H1 (cell line): ENCODE measurements at regions not wholly inside any gene's neighbourhood (a gene's known extent, or its start where the extent isn't known, plus 50 kb on each side); places are given as distances from the start of the nearest gene placed in this dataset.

Source experiments
- CTCF ChIA-PET: fragments of 300-600 bp; sonication (Branson Sonifier 250); formaldehyde crosslinking; loops from one replicate; lab custom pipeline; 2021; ENCODE audit not compliant: partially characterized antibody; lab: Charles Lee
- POLR2A ChIA-PET: fragments of 300-600 bp; sonication (Branson Sonifier 250); formaldehyde crosslinking; loops from one replicate; lab custom pipeline; 2021; ENCODE audit warnings: inconsistent platforms; ENCODE audit not compliant: partially characterized antibody; lab: Charles Lee
- DNase-seq, 2 experiments: peaks; one replicate each; pipeline versions ENCODE4 v3.0.0 to v3.0.0-alpha.2; 2010 to 2022; ENCODE audit warnings: low spot score in 2 of 2, low read depth in 1 of 2, mixed read lengths in 1 of 2
- FAIRE-seq: peaks from 2 replicates; lab custom pipeline; 2011; peaks lifted over from hg19 to GRCh38; lab: Jason Lieb, UNC
- H2AFZ ChIP-seq: 2 replicates; pipeline ENCODE4 v1.8.1; 2012; ENCODE audit warnings: low read length, inconsistent platforms
- H2AK5ac ChIP-seq: 2 replicates; pipeline ENCODE4 v1.6.1; 2013; ENCODE audit warnings: low read depth, low read length
- H2BK120ac ChIP-seq: replicated peaks from 2 replicates; pipeline ENCODE3; 2013; ENCODE audit warnings: low read depth, low read length, inconsistent platforms
- H2BK12ac ChIP-seq: 2 replicates; pipeline ENCODE4 v1.6.1; 2013; ENCODE audit warnings: low read depth, low read length
- H2BK15ac ChIP-seq: 2 replicates; pipeline ENCODE4 v1.6.1; 2013; ENCODE audit warnings: low read length
- H2BK20ac ChIP-seq: 2 replicates; pipeline ENCODE4 v1.6.1; 2013; ENCODE audit warnings: low read length
- H2BK5ac ChIP-seq: 2 replicates; pipeline ENCODE4 v1.6.1; 2013; ENCODE audit warnings: low read depth, low read length
- H3K14ac ChIP-seq: 2 replicates; pipeline ENCODE4 v1.6.1; 2013; ENCODE audit warnings: inconsistent platforms; ENCODE audit not compliant: insufficient read length
- H3K18ac ChIP-seq: 2 replicates; pipeline ENCODE4 v1.6.1; 2013; ENCODE audit warnings: low read length; ENCODE audit errors: extremely low read depth
- H3K23ac ChIP-seq: 2 replicates; pipeline ENCODE4 v1.6.1; 2013; ENCODE audit warnings: inconsistent platforms; ENCODE audit not compliant: insufficient read length
- H3K23me2 ChIP-seq: 2 replicates; pipeline ENCODE4 v1.6.1; 2013; ENCODE audit warnings: low read depth, low read length
- H3K27ac ChIP-seq: 2 replicates; pipeline ENCODE4 v1.6.1; 2011; ENCODE audit warnings: low read depth, low read length, inconsistent platforms
- H3K27me3 ChIP-seq, 4 experiments: replicated peaks in 1 of 4; 1 replicate in 1 of 4; 2 replicates in 3 of 4; pipeline versions ENCODE4 v1.6.1 to v1.8.1; 2011 to 2013; ENCODE audit warnings: low read length in 3 of 4, mild to moderate bottlenecking in 3 of 4, inconsistent platforms in 2 of 4, mixed read lengths in 2 of 4, moderate library complexity in 1 of 4; ENCODE audit not compliant: control insufficient read depth in 3 of 4, insufficient read depth in 3 of 4; ENCODE audit errors: extremely low read depth in 1 of 4
- H3K36me3 ChIP-seq, 4 experiments: 2 replicates each; pipeline versions ENCODE4 v1.6.1 to v1.8.1; 2011 to 2013; ENCODE audit warnings: mild to moderate bottlenecking in 4 of 4, low read length in 3 of 4, moderate library complexity in 2 of 4, control low read depth in 1 of 4, inconsistent platforms in 1 of 4; ENCODE audit not compliant: insufficient read depth in 4 of 4, control insufficient read depth in 2 of 4
- H3K4ac ChIP-seq: replicated peaks from 2 replicates; pipeline ENCODE3; 2013; ENCODE audit warnings: low read length, low read depth, mixed read lengths, inconsistent platforms; ENCODE audit not compliant: insufficient read length
- H3K4me1 ChIP-seq, 4 experiments: replicated peaks in 1 of 4; 1 replicate in 1 of 4; 2 replicates in 3 of 4; pipeline versions ENCODE4 v1.6.1 to v1.8.1; 2011 to 2013; ENCODE audit warnings: low read length in 3 of 4, inconsistent platforms in 2 of 4, mixed read lengths in 1 of 4; ENCODE audit not compliant: insufficient read depth in 4 of 4, control insufficient read depth in 3 of 4
- H3K4me2 ChIP-seq, 2 experiments: 2 replicates each; pipeline versions ENCODE4 v1.6.1 to v1.8.1; 2011 to 2013; ENCODE audit warnings: low read depth in 2 of 2, low read length in 2 of 2, control low read depth in 1 of 2, inconsistent platforms in 1 of 2, mild to moderate bottlenecking in 1 of 2; ENCODE audit not compliant: insufficient read depth in 1 of 2
- H3K4me3 ChIP-seq, 4 experiments: fragments of 200-600, 300-600 bp in 1 of 4; sonication (generic), shearing (Covaris generic), sonication (Bioruptor Twin) in 1 of 4; 2 replicates each; pipeline versions ENCODE4 v1.5.1 to v1.8.1; 2011 to 2016; ENCODE audit warnings: low read length in 4 of 4, low read depth in 3 of 4, control low read depth in 2 of 4, inconsistent platforms in 2 of 4, mild to moderate bottlenecking in 2 of 4, mixed read lengths in 1 of 4, moderate library complexity in 1 of 4; ENCODE audit not compliant: insufficient read depth in 2 of 4; ENCODE audit errors: extremely low read depth in 1 of 4
- H3K56ac ChIP-seq: replicated peaks from 2 replicates; pipeline ENCODE3; 2013; ENCODE audit warnings: low read depth, mild to moderate bottlenecking, mixed read lengths, low read length, inconsistent platforms; ENCODE audit not compliant: insufficient read length
- H3K79me1 ChIP-seq: 2 replicates; pipeline ENCODE4 v1.6.1; 2013; ENCODE audit warnings: low read depth, low read length, control low read depth
- H3K79me2 ChIP-seq, 2 experiments: 2 replicates each; pipeline versions ENCODE4 v1.6.1 to v1.8.1; 2012 to 2013; ENCODE audit warnings: low read length in 2 of 2, mild to moderate bottlenecking in 2 of 2, inconsistent platforms in 1 of 2; ENCODE audit not compliant: insufficient read depth in 2 of 2, control insufficient read depth in 1 of 2
- H3K9ac ChIP-seq, 4 experiments: replicated peaks in 1 of 4; 1 replicate in 1 of 4; 2 replicates in 3 of 4; pipeline versions ENCODE4 v1.6.1 to v1.8.1; 2011 to 2013; ENCODE audit warnings: low read depth in 3 of 4, low read length in 3 of 4, control low read depth in 2 of 4, mild to moderate bottlenecking in 2 of 4, moderate library complexity in 2 of 4, inconsistent platforms in 1 of 4; ENCODE audit errors: extremely low read depth in 1 of 4
- H3K9me3 ChIP-seq, 2 experiments: 2 replicates each; pipeline versions ENCODE4 v1.6.1 to v1.8.1; 2012 to 2013; ENCODE audit warnings: mild to moderate bottlenecking in 2 of 2, moderate library complexity in 2 of 2, control low read depth in 1 of 2, inconsistent platforms in 1 of 2, low read depth in 1 of 2, low read length in 1 of 2, mixed read lengths in 1 of 2; ENCODE audit not compliant: insufficient read depth in 2 of 2
- H4K20me1 ChIP-seq, 2 experiments: replicated peaks in 1 of 2; 2 replicates each; pipeline versions ENCODE3 to v1.8.1; 2011 to 2013; ENCODE audit warnings: inconsistent platforms in 2 of 2, low read length in 2 of 2, mild to moderate bottlenecking in 1 of 2; ENCODE audit not compliant: insufficient read depth in 2 of 2, control insufficient read depth in 1 of 2
- H4K5ac ChIP-seq: 2 replicates; pipeline ENCODE4 v1.6.1; 2013; ENCODE audit warnings: low read length, low read depth, mixed read lengths, inconsistent platforms; ENCODE audit not compliant: insufficient read length
- H4K8ac ChIP-seq: 2 replicates; pipeline ENCODE4 v1.8.0; 2013; ENCODE audit warnings: mild to moderate bottlenecking, moderate library complexity, low read length, inconsistent platforms; ENCODE audit not compliant: insufficient read depth; ENCODE audit errors: extremely low read depth
- H4K91ac ChIP-seq: replicated peaks from 2 replicates; pipeline ENCODE3; 2013; ENCODE audit warnings: low read length, mixed read lengths, inconsistent platforms; ENCODE audit not compliant: insufficient read length
- BACH1 ChIP-seq: IDR thresholded peaks from 2 replicates; pipeline ENCODE4 v1.6.1; 2012; ENCODE audit warnings: low read length, improper control_type of control experiment
- CHD1 ChIP-seq: IDR thresholded peaks from 2 replicates; pipeline ENCODE4 v1.6.1; 2012; ENCODE audit warnings: low read depth, low read length, improper control_type of control experiment
- CTBP2 ChIP-seq: IDR thresholded peaks from 2 replicates; pipeline ENCODE4 v1.7.0; 2011; ENCODE audit warnings: borderline replicate concordance, mild to moderate bottlenecking, moderate library complexity, mixed read lengths, low read length; ENCODE audit not compliant: insufficient read depth, insufficient read length
- EGR1 ChIP-seq: IDR thresholded peaks from 2 replicates; pipeline ENCODE4 v1.6.1; 2011; ENCODE audit warnings: low read depth, low read length, borderline replicate concordance
- EP300 ChIP-seq, 2 experiments: IDR thresholded peaks; 1 replicate in 1 of 2; 2 replicates in 1 of 2; pipeline ENCODE4 v1.6.1; 2011 to 2012; ENCODE audit warnings: low read depth in 2 of 2, low read length in 2 of 2, mild to moderate bottlenecking in 2 of 2, borderline replicate concordance in 1 of 2, inconsistent platforms in 1 of 2, moderate library complexity in 1 of 2
- GTF2F1 ChIP-seq: IDR thresholded peaks from 2 replicates; pipeline ENCODE4 v1.6.1; 2012; ENCODE audit warnings: low read depth, low read length, improper control_type of control experiment, borderline replicate concordance
- POU5F1 ChIP-seq: IDR thresholded peaks from 2 replicates; pipeline ENCODE4 v1.6.1; 2011; ENCODE audit warnings: low read depth, mild to moderate bottlenecking, low read length, moderate library complexity
- RBBP5 ChIP-seq: IDR thresholded peaks from 2 replicates; pipeline ENCODE4 v1.7.1; 2012; ENCODE audit warnings: low read depth, mild to moderate bottlenecking, inconsistent platforms, low read length, moderate library complexity, borderline replicate concordance
- RNF2 ChIP-seq: fragments of 200-900, 300-1000 bp; sonication (generic); IDR thresholded peaks from 2 replicates; pipeline ENCODE4 v1.7.1; 2016; ENCODE audit warnings: borderline replicate concordance, low read depth, mild to moderate bottlenecking, antibody characterized with exemption, low read length; ENCODE audit not compliant: poor library complexity, severe bottlenecking; ENCODE audit errors: missing control alignments
- RXRA ChIP-seq: IDR thresholded peaks from 2 replicates; pipeline ENCODE4 v1.6.1; 2011; ENCODE audit warnings: low read depth, mild to moderate bottlenecking, low read length, moderate library complexity; ENCODE audit not compliant: insufficient read depth
- SIRT6 ChIP-seq: IDR thresholded peaks from one replicate; pipeline ENCODE4 v1.7.1; 2012; ENCODE audit warnings: low read length, inconsistent platforms
- SIX5 ChIP-seq: IDR thresholded peaks from 2 replicates; pipeline ENCODE4 v1.6.1; 2011; ENCODE audit warnings: mild to moderate bottlenecking, low read depth, low read length
- SUZ12 ChIP-seq: fragments of 200-600 bp; sonication (generic); IDR thresholded peaks from 2 replicates; pipeline ENCODE4 v1.6.1; 2012; ENCODE audit warnings: mild to moderate bottlenecking, inconsistent platforms, low read length, moderate library complexity, mixed read lengths
- TBP ChIP-seq: IDR thresholded peaks from 2 replicates; pipeline ENCODE4 v1.6.1; 2011; ENCODE audit warnings: low read depth, low read length, improper control_type of control experiment
- YY1 ChIP-seq: IDR thresholded peaks from 2 replicates; pipeline ENCODE4 v1.6.1; 2011; ENCODE audit warnings: low read depth, mild to moderate bottlenecking, low read length
- ZNF274 ChIP-seq: IDR thresholded peaks from 2 replicates; pipeline ENCODE4 v1.7.0; 2012; ENCODE audit warnings: low read length, borderline replicate concordance; ENCODE audit errors: extremely low read depth
- WGBS, 2 experiments: shearing (Covaris generic) in 1 of 2; methylation state at CpG; one replicate each; pipeline versions ENCODE4 v1.1.6 to v1.1.7; 2013 to 2015; ENCODE audit warnings: low lambda C conversion rate in 2 of 2, mixed read lengths in 2 of 2, inconsistent platforms in 1 of 2, low coverage in 1 of 2, missing lambda C conversion rate in 1 of 2; ENCODE audit not compliant: insufficient replicate concordance in 2 of 2, insufficient coverage in 1 of 2, insufficient read length in 1 of 2; ENCODE audit errors: extremely low coverage in 1 of 2, missing lambda C conversion rate in 1 of 2; 5-methylcytosine and 5-hydroxymethylcytosine counted together

DNA sequence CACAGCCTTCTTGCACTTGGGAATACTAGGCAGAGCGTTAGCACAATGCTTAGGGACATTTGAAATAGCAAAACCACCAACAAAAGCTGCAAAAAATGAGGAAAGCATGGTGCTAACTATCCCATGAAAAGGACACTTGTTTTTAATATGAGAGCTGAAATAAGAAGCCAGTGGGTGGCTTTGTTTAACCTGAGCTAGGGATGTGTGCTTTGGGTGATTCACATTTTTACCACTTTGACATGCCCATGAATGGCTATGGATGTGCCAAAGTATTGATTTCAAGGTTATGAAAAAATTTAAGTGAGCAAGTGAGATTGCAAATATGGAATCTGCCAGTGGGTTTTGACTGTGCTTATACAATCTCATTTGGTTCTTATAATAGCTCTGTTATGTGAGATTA, 67.3 kb downstream of the DMRT2 start:
- Histone ChIP-seq H3K9me3 (peaks cover 64 to 81% of the 10 kb centered on the region in 2 experiments), H3K18ac (no peak overlapping the region), H3K4me1 (no peaks in the 10 kb centered on the region; a peak in 1 of 7 replicates), H3K14ac (no peak overlapping the region), H2BK15ac (no peak overlapping the region), H2BK20ac (no peak overlapping the region), H3K79me2 (no peaks in the 10 kb centered on the region), H2AFZ (no peak overlapping the region), H3K27ac (no peak overlapping the region), H4K8ac (no peak overlapping the region), H3K9ac (no peak overlapping the region), H4K91ac (no peak overlapping the region), H3K27me3 (no peaks in the 10 kb centered on the region), H3K4me2 (no peak overlapping the region), H3K4me3 (no peak overlapping the region), H4K5ac (no peak overlapping the region), H3K56ac (no peak overlapping the region), H2BK5ac (no peak overlapping the region), H3K23ac (no peak overlapping the region), H3K4ac (no peak overlapping the region), H2BK120ac (no peak overlapping the region), H3K79me1 (no peaks in the 10 kb centered on the region), H3K36me3 (no peaks in the 10 kb centered on the region), H3K23me2 (no peaks in the 10 kb centered on the region), H4K20me1 (no peaks in the 10 kb centered on the region), H2BK12ac (no peak overlapping the region), H2AK5ac (no peak overlapping the region)
- FAIRE-seq (no peak), DNase-seq (no peak)
- 15% methylated on average over 1 of the region's 1 CpG; no CpG with 5 or more reads in 1 of the 2 experiments for WGBS, 2 experiments
- POLR2A ChIA-PET: no interaction called here
- CTCF ChIA-PET: no interaction called here
- TF ChIP-seq SUZ12 (no peak), EGR1 (no peak), BACH1 (no peak), EP300 (IDR thresholded peaks at IDR 0.05; ENCODE audit: borderline replicate concordance in 1 of 2, low read depth in 2 of 2, low read length in 2 of 2) (no peak), RNF2 (no peak), POU5F1 (no peak), GTF2F1 (no peak), SIX5 (no peak), CTBP2 (no peak), TBP (no peak), RXRA (no peak), RBBP5 (no peak), YY1 (no peak), SIRT6 (no peak), ZNF274 (no peak), CHD1 (no peak)
